GM12878 (cell line): ENCODE measurements at regions not wholly inside any gene's neighbourhood (a gene's known extent, or its start where the extent isn't known, plus 50 kb on each side); places are given as distances from the start of the nearest gene placed in this dataset.

Experiments
- ATAC-seq: fragments of 200-7000 bp; cut with Tn5 transposase; 3 replicates; pipeline ENCODE4 v1.9.1; 2020; ENCODE audit warnings: mild to moderate bottlenecking, moderate library complexity
- BruUV-seq: library from RNA; stranded (reverse); fragments of 400-500 nt; replicated peaks from 2 replicates; lab custom pipeline; 2021; lab: Mats Ljungman, UMichigan
- CTCF ChIA-PET: fragments of 300-600 bp; sonication (Branson Sonifier 250); formaldehyde crosslinking; extraction: SDS; loops from one replicate; lab custom pipeline; 2021; ENCODE audit warnings: inconsistent platforms; lab: Yijun Ruan, JAX
- POLR2A ChIA-PET: fragments of 350-600 bp; formaldehyde crosslinking; extraction: SDS; loops from one replicate; lab custom pipeline; 2021; ENCODE audit warnings: inconsistent platforms; lab: Charles Lee
- RAD21 ChIA-PET: fragments of 300-600 bp; sonication (Branson Sonifier 250); formaldehyde crosslinking; loops from one replicate; lab custom pipeline; 2023; ENCODE audit warnings: antibody characterized with exemption; ENCODE audit not compliant: unreplicated experiment; lab: Charles Lee
- SMC1A ChIA-PET: fragments of 300-600 bp; sonication (Branson Sonifier 250); formaldehyde crosslinking; loops from one replicate; lab custom pipeline; 2023; ENCODE audit not compliant: unreplicated experiment, uncharacterized antibody; lab: Charles Lee
- DNase-seq: peaks from one replicate; pipeline ENCODE4 v3.0.0-alpha.2; 2011; ENCODE audit warnings: low read depth, low spot score
- FAIRE-seq: peaks from 3 replicates; lab custom pipeline; 2011; peaks lifted over from hg19 to GRCh38; lab: Jason Lieb, UNC
- H2AFZ ChIP-seq: 2 replicates; pipeline ENCODE4 v1.6.0; 2011; ENCODE audit warnings: low read depth, low read length, control low read depth; ENCODE audit not compliant: control insufficient read depth
- H3K27ac ChIP-seq: 2 replicates; pipeline ENCODE4 v1.5.1; 2011; ENCODE audit warnings: control low read depth; ENCODE audit not compliant: control insufficient read depth, insufficient read depth
- H3K27me3 ChIP-seq, 2 experiments: replicated peaks in 1 of 2; 2 replicates each; pipeline versions ENCODE4 v1.6.0 to v1.6.1; 2011; ENCODE audit warnings: low read length in 1 of 2; ENCODE audit not compliant: control insufficient read depth in 2 of 2, insufficient read depth in 2 of 2
- H3K36me3 ChIP-seq, 2 experiments: 2 replicates each; pipeline ENCODE4 v1.5.1; 2011; ENCODE audit warnings: low read length in 1 of 2; ENCODE audit not compliant: control insufficient read depth in 2 of 2, insufficient read depth in 2 of 2
- H3K4me1 ChIP-seq: 2 replicates; pipeline ENCODE4 v1.6.1; 2011; ENCODE audit warnings: mild to moderate bottlenecking, low read length, moderate library complexity, mixed read lengths; ENCODE audit not compliant: control insufficient read depth, insufficient read depth
- H3K4me2 ChIP-seq: 2 replicates; pipeline ENCODE4 v1.6.0; 2011; ENCODE audit warnings: control low read depth; ENCODE audit not compliant: control insufficient read depth, insufficient read depth
- H3K4me3 ChIP-seq: fragments of 200-600 bp; sonication (generic); 2 replicates; pipeline ENCODE4 v1.5.1; 2016
- H3K79me2 ChIP-seq: 2 replicates; pipeline ENCODE4 v1.6.0; 2011; ENCODE audit warnings: low read length; ENCODE audit not compliant: control insufficient read depth, insufficient read depth
- H3K9ac ChIP-seq: 2 replicates; pipeline ENCODE4 v1.8.0; 2011; ENCODE audit warnings: low read length, control low read depth, mixed read lengths; ENCODE audit not compliant: control insufficient read depth, insufficient read depth
- H3K9me3 ChIP-seq: replicated peaks from 3 replicates; pipeline ENCODE4 v1.5.1; 2011; ENCODE audit warnings: mild to moderate bottlenecking, low read length; ENCODE audit not compliant: control insufficient read depth, insufficient read depth
- H4K20me1 ChIP-seq: 2 replicates; pipeline ENCODE4 v1.6.0; 2011; ENCODE audit not compliant: control insufficient read depth, insufficient read depth
- MXI1 ChIP-seq: fragments of 150-350 bp; IDR thresholded peaks from 2 replicates; pipeline ENCODE4 v1.6.1; 2011; ENCODE audit warnings: low read depth, mild to moderate bottlenecking, inconsistent platforms, low read length, improper control_type of control experiment
- WGBS: methylation state at CpG from one replicate; pipeline ENCODE4 v1.1.6; 2016; ENCODE audit warnings: low lambda C conversion rate; ENCODE audit not compliant: insufficient replicate concordance, insufficient coverage; ENCODE audit errors: missing lambda C conversion rate; 5-methylcytosine and 5-hydroxymethylcytosine counted together
- in situ Hi-C: fragments of 300-500 bp; cut with MboI; formaldehyde crosslinking; loops from 9 replicates; pipeline ENCODE4 v1.14.3; 2018; ENCODE audit warnings: mixed read lengths
- intact Hi-C: fragments of 100-400 bp; cut with micrococcal nuclease; formaldehyde crosslinking; loops from one replicate; pipeline ENCODE4 v1.14.2; 2022; ENCODE audit not compliant: unreplicated experiment
- TF ChIP-seq, protein P1 (sequence below): fragments of 450-650 bp; IDR thresholded peaks from 2 replicates; pipeline ENCODE4 v1.6.1; 2018; ENCODE audit warnings: mild to moderate bottlenecking, low read depth, moderate library complexity; ENCODE audit not compliant: partially characterized antibody
- TF ChIP-seq, protein P2 (sequence below): IDR thresholded peaks from 2 replicates; pipeline ENCODE4 v1.6.1; 2011; ENCODE audit warnings: low read depth, mild to moderate bottlenecking, low read length, moderate library complexity, borderline replicate concordance; ENCODE audit errors: extremely low read depth

DNA sequence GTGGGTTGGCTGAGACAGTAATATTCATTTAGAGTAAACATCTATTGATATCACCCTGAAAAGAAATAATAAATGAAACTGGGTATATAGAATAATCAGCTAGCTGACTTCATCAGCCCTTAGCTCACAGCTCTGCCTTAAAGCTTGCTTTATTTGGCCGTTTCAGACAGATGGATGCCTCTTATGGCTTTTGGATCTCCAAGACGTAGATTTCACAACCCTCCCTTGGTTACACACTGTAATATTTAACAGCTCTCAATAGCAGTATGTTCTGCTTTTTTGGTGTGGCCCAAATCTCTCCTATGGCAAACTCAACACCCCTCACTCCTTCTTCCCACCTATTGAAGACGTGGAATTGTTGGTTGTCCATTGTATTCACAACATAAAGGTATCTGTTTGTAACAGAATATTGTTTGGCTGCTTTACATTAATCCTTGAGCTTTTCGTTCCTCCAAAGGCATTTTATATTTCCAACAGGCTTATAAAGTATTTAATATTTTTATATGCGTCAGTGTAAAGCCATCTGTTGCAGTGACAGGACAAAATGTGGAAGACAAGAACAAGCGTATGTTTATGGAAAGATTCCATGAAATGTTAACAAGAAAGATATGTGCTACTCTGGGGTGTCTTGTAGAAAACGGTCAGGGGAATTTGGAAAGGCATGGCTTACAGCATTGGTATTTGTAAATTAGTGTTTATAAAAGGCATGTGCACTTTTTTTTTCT is 837.0 kb upstream of the RBFOX1 start (continued):
- no peak for TF ChIP-seq MXI1
- TF ChIP-seq, protein P1, sequence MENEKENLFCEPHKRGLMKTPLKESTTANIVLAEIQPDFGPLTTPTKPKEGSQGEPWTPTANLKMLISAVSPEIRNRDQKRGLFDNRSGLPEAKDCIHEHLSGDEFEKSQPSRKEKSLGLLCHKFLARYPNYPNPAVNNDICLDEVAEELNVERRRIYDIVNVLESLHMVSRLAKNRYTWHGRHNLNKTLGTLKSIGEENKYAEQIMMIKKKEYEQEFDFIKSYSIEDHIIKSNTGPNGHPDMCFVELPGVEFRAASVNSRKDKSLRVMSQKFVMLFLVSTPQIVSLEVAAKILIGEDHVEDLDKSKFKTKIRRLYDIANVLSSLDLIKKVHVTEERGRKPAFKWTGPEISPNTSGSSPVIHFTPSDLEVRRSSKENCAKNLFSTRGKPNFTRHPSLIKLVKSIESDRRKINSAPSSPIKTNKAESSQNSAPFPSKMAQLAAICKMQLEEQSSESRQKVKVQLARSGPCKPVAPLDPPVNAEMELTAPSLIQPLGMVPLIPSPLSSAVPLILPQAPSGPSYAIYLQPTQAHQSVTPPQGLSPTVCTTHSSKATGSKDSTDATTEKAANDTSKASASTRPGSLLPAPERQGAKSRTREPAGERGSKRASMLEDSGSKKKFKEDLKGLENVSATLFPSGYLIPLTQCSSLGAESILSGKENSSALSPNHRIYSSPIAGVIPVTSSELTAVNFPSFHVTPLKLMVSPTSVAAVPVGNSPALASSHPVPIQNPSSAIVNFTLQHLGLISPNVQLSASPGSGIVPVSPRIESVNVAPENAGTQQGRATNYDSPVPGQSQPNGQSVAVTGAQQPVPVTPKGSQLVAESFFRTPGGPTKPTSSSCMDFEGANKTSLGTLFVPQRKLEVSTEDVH, result no peak

DNA sequence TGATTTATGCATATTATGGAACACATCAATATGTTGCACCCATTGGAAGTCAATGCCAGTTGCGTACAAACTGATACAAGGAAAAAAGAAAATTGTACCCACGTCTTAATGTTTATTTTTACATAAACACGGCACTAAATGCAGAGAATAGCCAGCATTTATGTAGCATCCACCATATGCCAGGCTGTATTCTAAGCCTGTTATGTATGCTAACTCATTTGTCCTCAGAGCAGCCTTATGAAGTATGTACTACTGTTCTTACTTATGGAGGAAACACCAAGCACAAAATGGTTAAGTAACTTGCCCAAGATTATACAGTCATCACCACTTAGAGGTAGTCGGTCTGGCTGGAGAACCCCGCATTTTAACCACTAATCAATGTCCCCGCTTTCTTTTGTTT is 837.9 kb upstream of the RBFOX1 start:
- no peak overlapping the region for H3K9ac ChIP-seq
- no peaks in the 10 kb centered on the region for H3K9me3 ChIP-seq
- 55% methylated on average over 6 of the region's 6 CpGs for WGBS
- CTCF ChIA-PET, result no interaction called here
- no peaks in the 10 kb centered on the region for H3K79me2 ChIP-seq
- TF ChIP-seq, protein P2, sequence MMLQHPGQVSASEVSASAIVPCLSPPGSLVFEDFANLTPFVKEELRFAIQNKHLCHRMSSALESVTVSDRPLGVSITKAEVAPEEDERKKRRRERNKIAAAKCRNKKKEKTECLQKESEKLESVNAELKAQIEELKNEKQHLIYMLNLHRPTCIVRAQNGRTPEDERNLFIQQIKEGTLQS, result no peak
- no TSS peak for BruUV-seq
- no peak overlapping the region for H3K4me3 ChIP-seq
- H3K4me1 ChIP-seq, result no peaks in the 10 kb centered on the region
- no peak overlapping the region for H3K4me2 ChIP-seq
- DNase-seq (no peak), ATAC-seq (no peak), FAIRE-seq (no peak)
- SMC1A ChIA-PET, result no interaction called here
- POLR2A ChIA-PET, result no interaction called here
- H3K36me3 ChIP-seq, result no peaks in the 10 kb centered on the region
- RAD21 ChIA-PET, result no interaction called here
- no peaks in the 10 kb centered on the region for H4K20me1 ChIP-seq
- H2AFZ ChIP-seq, result no peak overlapping the region
- H3K27ac ChIP-seq, result no peak overlapping the region
- H3K27me3 ChIP-seq, result no peaks in the 10 kb centered on the region
- intact Hi-C loops (no loop called here), in situ Hi-C loops (no loop called here)
